Omental fat pad (tissue), 3 donors: ENCODE measurements at regions not wholly inside any gene's neighbourhood (a gene's known extent, or its start where the extent isn't known, plus 50 kb on each side); places are given as distances from the start of the nearest gene placed in this dataset.

Experiments
- ATAC-seq: fragments of 150-250 bp; one replicate; pipeline ENCODE4 v1.9.1; 2016; ENCODE audit warnings: mild to moderate bottlenecking, moderate library complexity; ENCODE audit not compliant: low FRiP score
- DNase-seq: peaks from one replicate; pipeline ENCODE4 v3.0.0-alpha.2; 2019; ENCODE audit warnings: low spot score
- TF ChIP-seq, protein P1 (sequence below), 3 donors: fragments of 450-650 bp; IDR thresholded peaks; one replicate each; pipeline ENCODE4 v1.5.1; 2016 to 2017; ENCODE audit warnings: antibody characterized with exemption in 3 of 3, mild to moderate bottlenecking in 3 of 3, moderate library complexity in 2 of 3

DNA sequence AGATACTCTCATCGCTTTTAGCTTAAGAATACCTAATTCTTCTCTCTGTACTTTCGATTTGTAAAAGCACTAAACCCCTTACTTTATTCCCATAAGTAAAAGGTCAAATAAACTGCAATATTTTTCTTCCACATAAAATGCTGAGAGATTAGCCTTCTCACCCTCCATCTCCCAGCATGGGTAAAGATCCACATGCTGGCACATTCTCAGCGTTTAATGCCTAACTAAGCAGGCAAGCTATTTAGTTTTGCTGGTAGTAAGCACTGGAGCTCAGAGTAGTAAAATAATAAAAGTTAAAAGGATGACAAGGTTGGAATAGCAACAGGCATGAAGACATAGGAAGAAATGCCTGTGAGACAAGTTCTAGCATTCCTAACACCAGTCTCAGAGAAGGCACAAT lies 65.9 kb upstream of the NEBL start:
- TF ChIP-seq, protein P1, sequence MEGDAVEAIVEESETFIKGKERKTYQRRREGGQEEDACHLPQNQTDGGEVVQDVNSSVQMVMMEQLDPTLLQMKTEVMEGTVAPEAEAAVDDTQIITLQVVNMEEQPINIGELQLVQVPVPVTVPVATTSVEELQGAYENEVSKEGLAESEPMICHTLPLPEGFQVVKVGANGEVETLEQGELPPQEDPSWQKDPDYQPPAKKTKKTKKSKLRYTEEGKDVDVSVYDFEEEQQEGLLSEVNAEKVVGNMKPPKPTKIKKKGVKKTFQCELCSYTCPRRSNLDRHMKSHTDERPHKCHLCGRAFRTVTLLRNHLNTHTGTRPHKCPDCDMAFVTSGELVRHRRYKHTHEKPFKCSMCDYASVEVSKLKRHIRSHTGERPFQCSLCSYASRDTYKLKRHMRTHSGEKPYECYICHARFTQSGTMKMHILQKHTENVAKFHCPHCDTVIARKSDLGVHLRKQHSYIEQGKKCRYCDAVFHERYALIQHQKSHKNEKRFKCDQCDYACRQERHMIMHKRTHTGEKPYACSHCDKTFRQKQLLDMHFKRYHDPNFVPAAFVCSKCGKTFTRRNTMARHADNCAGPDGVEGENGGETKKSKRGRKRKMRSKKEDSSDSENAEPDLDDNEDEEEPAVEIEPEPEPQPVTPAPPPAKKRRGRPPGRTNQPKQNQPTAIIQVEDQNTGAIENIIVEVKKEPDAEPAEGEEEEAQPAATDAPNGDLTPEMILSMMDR (IDR thresholded peaks at IDR 0.05) = no peak
- ATAC-seq (no peak), DNase-seq (no peak)

GRCh38 chr10:20962165-20962564 lies 65.1 kb upstream of the NEBL start:
- no peak for DNase-seq
- ATAC-seq = no peak
- TF ChIP-seq, protein P1 (IDR thresholded peaks at IDR 0.05) = no peak

DNA sequence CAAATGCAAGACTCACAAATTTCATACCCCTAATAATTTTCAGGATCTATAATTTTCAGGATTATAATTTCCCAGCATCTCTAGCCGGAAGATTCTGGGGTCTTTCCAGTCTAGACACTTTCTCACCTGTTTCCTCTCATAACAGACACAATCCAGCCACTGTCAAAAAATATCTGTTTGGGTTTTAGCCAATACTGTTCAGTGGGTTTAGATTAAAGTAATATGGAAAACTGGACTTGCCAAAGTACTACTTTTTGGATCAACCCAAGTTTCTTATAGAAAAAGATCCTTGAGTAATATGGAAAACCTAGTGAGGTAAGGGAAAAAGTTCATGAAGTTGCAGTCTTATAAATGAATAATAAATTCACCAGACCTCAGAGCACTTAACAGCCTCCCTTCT lies 62.1 kb upstream of the NEBL start:
- DNase-seq (no peak), ATAC-seq (no peak)
- TF ChIP-seq, protein P1 (IDR thresholded peaks at IDR 0.05) = no peak

DNA sequence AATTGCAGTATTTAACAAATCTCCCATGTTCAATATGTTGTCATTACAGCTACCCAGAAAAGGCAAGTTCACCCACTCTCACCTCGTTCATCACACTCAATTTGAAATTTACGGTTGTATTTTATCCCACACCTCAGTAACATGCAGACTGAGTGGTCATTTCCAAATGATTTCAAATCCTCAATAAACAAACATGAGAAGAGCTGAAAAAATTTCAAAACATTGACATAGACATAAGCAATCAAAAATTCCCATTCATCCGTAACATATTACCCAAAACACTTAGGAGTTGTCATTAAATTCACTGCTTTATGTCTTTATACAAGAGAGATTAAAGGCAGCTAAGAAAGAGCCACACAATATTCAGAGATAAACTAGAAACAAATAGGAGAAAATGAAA lies 61.7 kb upstream of the NEBL start:
- no peak for DNase-seq
- no peak for ATAC-seq
- TF ChIP-seq, protein P1 (IDR thresholded peaks at IDR 0.05) = no peak

DNA sequence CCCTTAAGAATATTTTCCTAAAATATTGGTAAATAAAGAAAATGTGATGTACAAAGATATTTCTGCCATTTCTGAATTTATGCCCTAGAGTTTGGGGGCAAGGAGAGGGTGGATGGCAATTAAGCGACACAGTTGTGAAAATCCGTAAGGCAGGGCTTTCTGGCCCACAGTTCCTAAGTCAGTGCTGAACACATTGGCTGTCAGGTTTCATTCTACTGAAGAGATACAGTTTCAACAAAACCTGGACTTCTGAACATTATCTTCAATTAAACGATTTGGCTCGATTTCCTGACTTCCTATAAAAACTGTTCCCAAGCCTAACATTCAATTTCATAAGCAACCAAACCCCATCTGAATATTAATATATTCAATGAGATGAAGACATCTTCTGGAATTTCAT lies 61.1 kb upstream of the NEBL start:
- no peak for DNase-seq

GRCh38 chr10:20957744-20958143 lies 60.6 kb upstream of the NEBL start:
- TF ChIP-seq, protein P1 (IDR thresholded peaks at IDR 0.05) = no peak
- no peak for ATAC-seq
- no peak for DNase-seq

More for the DNA sequence above, 61.1 kb upstream of the NEBL start:
- ATAC-seq = no peak
- TF ChIP-seq, protein P1 (IDR thresholded peaks at IDR 0.05) = no peak

DNA sequence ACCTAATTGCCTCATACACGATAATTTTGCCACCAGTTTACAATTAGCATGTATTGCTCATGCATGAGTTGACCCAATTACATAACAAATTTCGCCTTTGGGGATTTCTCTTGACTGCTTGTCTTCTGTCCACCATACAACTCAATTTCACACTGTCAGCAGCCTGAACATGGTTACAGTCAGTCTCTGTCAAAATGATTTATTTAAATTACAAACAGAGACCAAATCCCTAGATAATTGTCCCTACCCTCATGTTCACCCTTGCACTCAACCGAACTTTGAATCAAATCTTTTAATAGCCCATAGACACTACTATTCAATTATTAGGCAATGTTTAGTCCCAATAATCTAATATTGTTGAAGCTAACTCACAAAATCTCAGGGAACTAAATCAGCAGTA lies 59.7 kb upstream of the NEBL start:
- TF ChIP-seq, protein P1 (IDR thresholded peaks at IDR 0.05) = no peak
- DNase-seq = no peak
- ATAC-seq = no peak
